ENCODE measurements at regions not wholly inside any gene's neighbourhood (a gene's known extent, or its start where the extent isn't known, plus 50 kb on each side); places are given as distances from the start of the nearest gene placed in this dataset.

DNA sequence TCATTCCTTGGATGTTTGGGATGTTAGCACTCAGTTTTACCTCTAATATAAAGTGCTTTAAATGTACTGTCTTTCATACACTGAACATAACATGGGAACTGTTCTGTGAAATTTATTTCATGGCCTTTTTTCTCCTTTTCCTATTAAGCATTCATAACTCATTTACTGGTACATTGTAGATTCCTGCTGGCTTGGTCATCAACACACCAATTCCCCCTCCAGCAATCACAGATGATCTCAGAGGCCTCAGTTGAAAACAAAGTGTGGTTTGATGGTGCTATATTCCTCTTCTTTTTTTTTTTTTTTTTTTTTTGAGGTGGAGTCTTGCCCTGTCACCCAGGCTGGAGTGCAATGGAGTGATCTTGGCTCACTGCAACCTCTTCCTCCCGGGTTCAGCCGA, 61.9 kb upstream of the FAM47B start:
- intact Hi-C loops (cut with DNase I), result loop anchor here (10.0 kb wide), 1 partner anchor 226 kb away; the partner anchor contains the start of gene TMEM47
- no peaks in the 10 kb centered on the region for H3K36me3 ChIP-seq
- no peaks in the 10 kb centered on the region for H3K27me3 ChIP-seq
- no peaks in the 10 kb centered on the region for H3K9me3 ChIP-seq
- H3K4me1 ChIP-seq, result peaks cover 0 to 13% (median 3%) of the 10 kb centered on the region in 4 donors
- DNase-seq (ENCODE audit: extremely low spot score), result no peak
- 72% methylated on average over 2 of the region's 2 CpGs for WGBS
- TF ChIP-seq POLR2AphosphoS5 (IDR thresholded peaks at IDR 0.05), result no peak
- no peak for TF ChIP-seq POLR2A (IDR thresholded peaks at IDR 0.05; ENCODE audit: low read depth)
- TF ChIP-seq EP300 (IDR thresholded peaks at IDR 0.05), result no peak
- TF ChIP-seq, protein P1, sequence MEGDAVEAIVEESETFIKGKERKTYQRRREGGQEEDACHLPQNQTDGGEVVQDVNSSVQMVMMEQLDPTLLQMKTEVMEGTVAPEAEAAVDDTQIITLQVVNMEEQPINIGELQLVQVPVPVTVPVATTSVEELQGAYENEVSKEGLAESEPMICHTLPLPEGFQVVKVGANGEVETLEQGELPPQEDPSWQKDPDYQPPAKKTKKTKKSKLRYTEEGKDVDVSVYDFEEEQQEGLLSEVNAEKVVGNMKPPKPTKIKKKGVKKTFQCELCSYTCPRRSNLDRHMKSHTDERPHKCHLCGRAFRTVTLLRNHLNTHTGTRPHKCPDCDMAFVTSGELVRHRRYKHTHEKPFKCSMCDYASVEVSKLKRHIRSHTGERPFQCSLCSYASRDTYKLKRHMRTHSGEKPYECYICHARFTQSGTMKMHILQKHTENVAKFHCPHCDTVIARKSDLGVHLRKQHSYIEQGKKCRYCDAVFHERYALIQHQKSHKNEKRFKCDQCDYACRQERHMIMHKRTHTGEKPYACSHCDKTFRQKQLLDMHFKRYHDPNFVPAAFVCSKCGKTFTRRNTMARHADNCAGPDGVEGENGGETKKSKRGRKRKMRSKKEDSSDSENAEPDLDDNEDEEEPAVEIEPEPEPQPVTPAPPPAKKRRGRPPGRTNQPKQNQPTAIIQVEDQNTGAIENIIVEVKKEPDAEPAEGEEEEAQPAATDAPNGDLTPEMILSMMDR (IDR thresholded peaks at IDR 0.05), result no peak
- no peak overlapping the region for H3K27ac ChIP-seq (replicated peaks in 1 of 4)
- no peak overlapping the region for H3K4me3 ChIP-seq

DNA sequence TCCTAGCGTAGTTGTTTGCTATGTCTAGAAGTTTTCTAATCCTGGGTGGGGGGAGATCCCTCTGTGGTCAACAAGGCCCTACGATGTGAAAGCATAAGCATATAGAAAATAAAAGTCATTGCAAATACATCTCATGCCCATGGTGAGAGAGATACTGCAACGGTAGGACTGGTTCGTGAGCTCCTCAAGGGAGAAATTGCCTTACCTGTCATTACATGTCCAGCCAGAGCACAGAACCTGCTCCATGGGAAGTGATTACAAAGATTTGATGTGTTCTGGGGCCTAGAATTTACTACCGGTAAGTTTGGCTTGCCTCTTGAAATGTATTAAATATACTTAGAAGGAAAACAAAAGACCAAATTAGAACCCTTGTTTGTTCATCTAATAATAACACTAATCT, 60.9 kb upstream of the FAM47B start:
- H3K4me3 ChIP-seq, result no peak overlapping the region
- no peak for DNase-seq (ENCODE audit: extremely low spot score)
- H3K4me1 ChIP-seq, result peaks cover 0 to 13% (median 2%) of the 10 kb centered on the region in 4 donors
- intact Hi-C loops (cut with DNase I), result loop anchor here (10.0 kb wide), 1 partner anchor 227 kb away; the partner anchor contains the start of gene TMEM47
- no peaks in the 10 kb centered on the region for H3K36me3 ChIP-seq
- H3K9me3 ChIP-seq, result no peaks in the 10 kb centered on the region
- TF ChIP-seq, protein P1 (IDR thresholded peaks at IDR 0.05), result no peak
- H3K27me3 ChIP-seq, result no peaks in the 10 kb centered on the region
- no peak overlapping the region for H3K27ac ChIP-seq (replicated peaks in 1 of 4)
- WGBS, result 76% methylated on average over 5 of the region's 5 CpGs

- H3K4me3 ChIP-seq, result no peak overlapping the region
- no peaks in the 10 kb centered on the region for H3K27me3 ChIP-seq
- H3K27ac ChIP-seq (replicated peaks in 1 of 4), result no peak overlapping the region
- peaks cover 0 to 13% (median 0%) of the 10 kb centered on the region in 4 donors for H3K4me1 ChIP-seq
- no peak for DNase-seq (ENCODE audit: extremely low spot score)
- TF ChIP-seq, protein P1 (IDR thresholded peaks at IDR 0.05), result no peak
- TF ChIP-seq POLR2AphosphoS5 (IDR thresholded peaks at IDR 0.05), result peak in 1 of 2 donors; percentile 26
- no peaks in the 10 kb centered on the region for H3K9me3 ChIP-seq
- H3K36me3 ChIP-seq, result no peaks in the 10 kb centered on the region
- WGBS, result 40% methylated on average over 2 of the region's 2 CpGs
- intact Hi-C loops (cut with DNase I), result loop anchor here (10.0 kb wide), 1 partner anchor 230 kb away; the partner anchor contains the start of gene TMEM47
Observed at GRCh38 chrX:34884817-34885216, 57.8 kb upstream of the FAM47B start.

DNA sequence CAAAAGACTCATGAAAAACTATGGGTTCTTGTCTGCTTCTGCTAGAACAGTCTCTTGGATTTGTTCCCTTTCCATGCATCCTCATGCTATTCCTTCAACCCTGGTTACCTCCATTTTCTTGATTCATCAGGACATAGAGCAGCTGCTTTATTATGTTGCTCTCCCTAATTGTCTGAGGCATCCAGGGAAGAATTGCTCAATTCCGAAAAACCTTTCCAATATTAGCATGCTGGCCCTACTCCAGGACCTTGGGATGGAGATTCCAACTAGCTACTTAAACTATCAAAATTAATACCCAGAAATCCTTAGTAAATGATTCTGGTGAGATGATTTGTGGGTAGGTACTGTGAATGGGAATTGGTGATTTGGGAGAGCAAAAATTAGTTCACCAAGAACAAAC, 56.6 kb upstream of the FAM47B start:
- TF ChIP-seq POLR2A (IDR thresholded peaks at IDR 0.05; ENCODE audit: low read depth) (no peak), POLR2AphosphoS5 (IDR thresholded peaks at IDR 0.05) (no peak), EP300 (IDR thresholded peaks at IDR 0.05) (no peak)
- TF ChIP-seq, protein P1 (IDR thresholded peaks at IDR 0.05), result no peak
- DNase-seq (ENCODE audit: extremely low spot score), result no peak
- 78% methylated on average over 1 of the region's 1 CpG for WGBS
- intact Hi-C loops (cut with DNase I), result loop anchor here (10.0 kb wide), 1 partner anchor 231 kb away; the partner anchor contains the start of gene TMEM47
- Histone ChIP-seq H3K9me3 (no peaks in the 10 kb centered on the region), H3K36me3 (no peaks in the 10 kb centered on the region), H3K4me3 (no peak overlapping the region), H3K4me1 (peaks cover 0 to 9% (median 0%) of the 10 kb centered on the region in 4 donors), H3K27me3 (no peaks in the 10 kb centered on the region), H3K27ac (replicated peaks in 1 of 4) (no peak overlapping the region)

- no peaks in the 10 kb centered on the region for H3K36me3 ChIP-seq
- intact Hi-C loops (cut with DNase I), result no loop called here
- TF ChIP-seq EP300 (IDR thresholded peaks at IDR 0.05), result no peak
- TF ChIP-seq, protein P1 (IDR thresholded peaks at IDR 0.05), result no peak
- no peak for TF ChIP-seq POLR2A (IDR thresholded peaks at IDR 0.05; ENCODE audit: low read depth)
- no peak for TF ChIP-seq POLR2AphosphoS5 (IDR thresholded peaks at IDR 0.05)
- 50% methylated on average over 3 of the region's 3 CpGs for WGBS
- H3K4me1 ChIP-seq, result no peaks in the 10 kb centered on the region
- H3K27me3 ChIP-seq, result no peaks in the 10 kb centered on the region
- DNase-seq (ENCODE audit: extremely low spot score), result no peak
- H3K9me3 ChIP-seq, result no peaks in the 10 kb centered on the region
- no peak overlapping the region for H3K4me3 ChIP-seq
- H3K27ac ChIP-seq (replicated peaks in 1 of 4), result no peak overlapping the region
Observed at GRCh38 chrX:34891391-34891790, 51.2 kb upstream of the FAM47B start.
